ENCODE measurements at regions not wholly inside any gene's neighbourhood (a gene's known extent, or its start where the extent isn't known, plus 50 kb on each side); places are given as distances from the start of the nearest gene placed in this dataset.

DNA sequence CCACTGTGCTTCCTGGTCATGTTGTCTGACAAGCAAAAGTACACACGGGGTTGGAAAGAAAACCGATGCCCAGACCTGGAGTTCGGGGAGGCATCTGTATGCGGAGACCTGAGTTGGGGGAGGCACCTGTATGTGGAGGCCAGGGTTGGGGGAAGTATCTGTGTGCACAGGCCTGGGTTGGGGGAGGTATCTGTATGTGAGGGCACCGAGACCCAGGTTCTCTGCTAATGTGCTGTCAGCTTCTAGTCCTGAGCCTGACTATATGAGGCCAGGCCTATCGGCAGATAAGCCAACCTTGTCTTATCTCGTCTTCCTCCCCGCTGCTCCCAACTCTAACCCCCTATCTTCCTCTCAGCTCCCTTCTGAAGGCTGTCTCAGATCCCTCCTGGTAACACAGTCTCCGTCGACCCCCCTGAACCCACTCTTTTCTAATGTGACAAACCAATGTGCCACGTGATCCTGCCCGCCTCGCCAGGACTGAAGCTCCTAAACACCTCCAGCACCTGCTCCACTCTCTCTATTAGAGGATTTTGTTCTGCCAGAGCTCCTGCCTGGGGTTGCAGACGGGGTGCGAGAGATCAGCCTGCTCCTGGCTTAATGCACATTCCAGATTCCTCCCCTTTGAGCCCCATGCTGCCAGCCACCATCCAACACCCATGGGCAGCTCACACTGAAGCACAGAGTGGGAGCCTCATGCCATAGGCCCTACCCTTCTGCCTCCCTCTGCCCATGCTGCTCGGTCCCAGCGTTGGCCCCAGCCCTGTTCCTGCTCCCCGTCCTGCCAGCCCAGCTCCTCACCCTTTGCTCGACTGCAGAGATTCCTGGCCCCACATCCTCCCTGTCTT is 188.4 kb downstream of the SH3BP4 start:
- H3K4me3 ChIP-seq (ENCODE audit: low read length) = no peak overlapping the region
- no peaks in the 10 kb centered on the region for H3K4me1 ChIP-seq (ENCODE audit: control insufficient read depth in 2 of 2, insufficient read depth in 2 of 2, low read length in 2 of 2)
- no peak overlapping the region for H3K4me3 Mint-ChIP-seq
- ChIA-PET CTCF (no interaction called here), POLR2A (no interaction called here)
- intact Hi-C loops (cut with micrococcal nuclease) = no loop called here
- no peak for ATAC-seq
- peaks cover 0 to 3% (median 0%) of the 10 kb centered on the region in 11 donors for H3K9me3 Mint-ChIP-seq
- H3K36me3 ChIP-seq (ENCODE audit: control insufficient read depth in 2 of 3, insufficient read depth in 3 of 3, low read length in 3 of 3) = no peaks in the 10 kb centered on the region
- H3K4me1 Mint-ChIP-seq = peaks cover 0 to 3% (median 0%) of the 10 kb centered on the region in 7 donors
- no peak overlapping the region for H3K27ac ChIP-seq (ENCODE audit: low read depth, low read length)
- DNase-seq = no peak
- no peak overlapping the region for H3K27ac Mint-ChIP-seq
- no peaks in the 10 kb centered on the region for H3K36me3 Mint-ChIP-seq
- no peaks in the 10 kb centered on the region for H3K27me3 ChIP-seq (ENCODE audit: control insufficient read depth in 2 of 2, insufficient read depth in 2 of 2, low read length in 2 of 2)
- H3K27me3 Mint-ChIP-seq = peaks cover 6 to 39% (median 23%) of the 10 kb centered on the region in 5 donors
- no peaks in the 10 kb centered on the region for H3K9me3 ChIP-seq (ENCODE audit: control insufficient read depth in 2 of 3, low read length in 3 of 3)

- Histone ChIP-seq H3K9me3 (ENCODE audit: control insufficient read depth in 2 of 3, low read length in 3 of 3) (no peaks in the 10 kb centered on the region), H3K4me3 (ENCODE audit: low read length) (no peak overlapping the region), H3K27ac (ENCODE audit: low read depth, low read length) (no peak overlapping the region), H3K27me3 (ENCODE audit: control insufficient read depth in 2 of 2, insufficient read depth in 2 of 2, low read length in 2 of 2) (no peaks in the 10 kb centered on the region), H3K4me1 (ENCODE audit: control insufficient read depth in 2 of 2, insufficient read depth in 2 of 2, low read length in 2 of 2) (no peaks in the 10 kb centered on the region), H3K36me3 (ENCODE audit: control insufficient read depth in 2 of 3, insufficient read depth in 3 of 3, low read length in 3 of 3) (no peaks in the 10 kb centered on the region)
- CTCF ChIA-PET = no interaction called here
- ATAC-seq (no peak), DNase-seq (no peak)
- Mint-ChIP-seq H3K4me3 (no peak overlapping the region), H3K27ac (no peak overlapping the region), H3K9me3 (peaks cover 0 to 3% (median 0%) of the 10 kb centered on the region in 11 donors), H3K4me1 (peaks cover 0 to 3% (median 0%) of the 10 kb centered on the region in 7 donors), H3K27me3 (peaks cover 6 to 34% (median 17%) of the 10 kb centered on the region in 5 donors), H3K36me3 (no peaks in the 10 kb centered on the region)
- intact Hi-C loops (cut with micrococcal nuclease) = no loop called here
- POLR2A ChIA-PET = no interaction called here
These were observed 188.9 kb downstream of the SH3BP4 start for GRCh38 chr2:235140801-235141081.

DNA sequence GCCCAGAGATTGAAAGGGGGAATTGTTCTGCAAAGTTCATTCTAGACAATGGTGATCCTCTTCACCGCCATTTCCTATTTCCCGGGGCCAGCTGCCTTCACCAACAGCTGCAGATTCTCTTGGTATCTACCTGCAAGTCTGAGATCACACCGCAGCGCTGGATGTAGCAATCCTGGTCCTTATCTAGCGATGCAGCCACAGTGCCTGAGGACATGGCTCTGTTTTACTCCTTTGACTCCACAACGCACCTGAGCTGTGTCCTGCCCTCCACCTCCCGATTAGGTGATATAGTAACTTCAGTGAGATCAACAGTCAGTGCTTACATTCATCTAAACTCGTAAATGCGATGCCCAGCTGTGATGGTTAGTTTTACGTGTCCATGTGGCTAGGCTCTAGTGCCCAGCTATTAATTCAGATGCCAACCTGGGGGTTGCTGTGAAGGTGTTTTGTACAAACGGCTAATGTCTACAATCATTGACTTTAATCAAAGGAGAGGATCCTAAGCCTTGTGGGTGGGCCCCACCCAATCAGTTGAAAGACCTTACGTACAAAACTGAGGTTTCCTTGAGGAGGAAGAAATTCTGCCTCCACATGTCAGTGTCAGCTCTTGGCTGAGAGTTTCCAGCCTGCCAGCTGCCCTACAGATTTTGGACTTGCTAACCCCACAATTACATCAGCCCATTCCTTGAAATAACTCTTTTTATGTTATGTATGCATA is 189.8 kb downstream of the SH3BP4 start:
- Histone ChIP-seq H3K27me3 (ENCODE audit: control insufficient read depth in 2 of 2, insufficient read depth in 2 of 2, low read length in 2 of 2) (no peaks in the 10 kb centered on the region), H3K4me3 (ENCODE audit: low read length) (no peak overlapping the region), H3K27ac (ENCODE audit: low read depth, low read length) (no peak overlapping the region), H3K36me3 (ENCODE audit: control insufficient read depth in 2 of 3, insufficient read depth in 3 of 3, low read length in 3 of 3) (no peaks in the 10 kb centered on the region), H3K9me3 (ENCODE audit: control insufficient read depth in 2 of 3, low read length in 3 of 3) (no peaks in the 10 kb centered on the region), H3K4me1 (ENCODE audit: control insufficient read depth in 2 of 2, insufficient read depth in 2 of 2, low read length in 2 of 2) (no peaks in the 10 kb centered on the region)
- ChIA-PET CTCF (no interaction called here), POLR2A (no interaction called here)
- H3K27me3 Mint-ChIP-seq = peaks cover 3 to 31% (median 14%) of the 10 kb centered on the region in 5 donors
- peaks cover 0 to 3% (median 0%) of the 10 kb centered on the region in 11 donors for H3K9me3 Mint-ChIP-seq
- no peak overlapping the region for H3K4me3 Mint-ChIP-seq
- ATAC-seq (no peak), DNase-seq (no peak)
- H3K4me1 Mint-ChIP-seq = no peaks in the 10 kb centered on the region
- no peaks in the 10 kb centered on the region for H3K36me3 Mint-ChIP-seq
- no peak overlapping the region for H3K27ac Mint-ChIP-seq
- intact Hi-C loops (cut with micrococcal nuclease) = no loop called here

DNA sequence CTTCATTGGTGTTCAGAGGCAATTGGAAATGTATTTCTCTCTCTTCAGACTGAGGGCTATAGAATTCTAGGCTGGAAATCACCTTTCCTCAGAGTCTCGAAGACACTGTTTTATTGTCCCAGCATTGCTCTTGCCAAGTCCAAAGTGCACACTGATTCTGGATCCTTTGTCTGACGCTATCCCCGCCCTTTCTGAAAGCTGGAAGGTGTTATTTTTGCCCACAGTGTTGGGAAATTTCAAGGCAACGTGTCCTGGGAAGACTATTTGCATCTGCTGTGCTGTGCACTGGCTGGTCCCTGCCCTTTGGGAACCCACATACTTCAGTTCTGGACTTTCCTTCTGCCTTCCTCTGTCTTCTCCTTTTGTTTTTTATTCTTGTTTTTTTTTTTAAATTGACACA is 190.8 kb downstream of the SH3BP4 start:
- Histone ChIP-seq H3K9me3 (ENCODE audit: control insufficient read depth in 2 of 3, low read length in 3 of 3) (no peaks in the 10 kb centered on the region), H3K36me3 (ENCODE audit: control insufficient read depth in 2 of 3, insufficient read depth in 3 of 3, low read length in 3 of 3) (no peaks in the 10 kb centered on the region), H3K27me3 (ENCODE audit: control insufficient read depth in 2 of 2, insufficient read depth in 2 of 2, low read length in 2 of 2) (no peaks in the 10 kb centered on the region), H3K27ac (ENCODE audit: low read depth, low read length) (no peak overlapping the region), H3K4me1 (ENCODE audit: control insufficient read depth in 2 of 2, insufficient read depth in 2 of 2, low read length in 2 of 2) (no peaks in the 10 kb centered on the region), H3K4me3 (ENCODE audit: low read length) (no peak overlapping the region)
- Mint-ChIP-seq H3K9me3 (peaks cover 0 to 3% (median 0%) of the 10 kb centered on the region in 11 donors), H3K27me3 (peaks cover 0 to 25% (median 7%) of the 10 kb centered on the region in 5 donors), H3K4me3 (no peak overlapping the region), H3K27ac (no peak overlapping the region), H3K36me3 (no peaks in the 10 kb centered on the region), H3K4me1 (no peaks in the 10 kb centered on the region)
- ATAC-seq = no peak
- POLR2A ChIA-PET = no interaction called here
- CTCF ChIA-PET = no interaction called here
- intact Hi-C loops (cut with micrococcal nuclease) = no loop called here
- DNase-seq = no peak

GRCh38 chr2:235143789-235144188 is 192.0 kb downstream of the SH3BP4 start:
- H3K36me3 ChIP-seq (ENCODE audit: control insufficient read depth in 2 of 3, insufficient read depth in 3 of 3, low read length in 3 of 3) = no peaks in the 10 kb centered on the region
- H3K9me3 ChIP-seq (ENCODE audit: control insufficient read depth in 2 of 3, low read length in 3 of 3) = no peaks in the 10 kb centered on the region
- ChIA-PET CTCF (no interaction called here), POLR2A (no interaction called here)
- peaks cover 0 to 28% (median 9%) of the 10 kb centered on the region in 5 donors for H3K27me3 Mint-ChIP-seq
- DNase-seq (no peak), ATAC-seq (no peak)
- H3K4me1 Mint-ChIP-seq = no peaks in the 10 kb centered on the region
- no peak overlapping the region for H3K27ac ChIP-seq (ENCODE audit: low read depth, low read length)
- intact Hi-C loops (cut with micrococcal nuclease) = no loop called here
- no peaks in the 10 kb centered on the region for H3K4me1 ChIP-seq (ENCODE audit: control insufficient read depth in 2 of 2, insufficient read depth in 2 of 2, low read length in 2 of 2)
- no peaks in the 10 kb centered on the region for H3K27me3 ChIP-seq (ENCODE audit: control insufficient read depth in 2 of 2, insufficient read depth in 2 of 2, low read length in 2 of 2)
- no peak overlapping the region for H3K4me3 Mint-ChIP-seq
- no peak overlapping the region for H3K27ac Mint-ChIP-seq
- no peak overlapping the region for H3K4me3 ChIP-seq (ENCODE audit: low read length)
- H3K36me3 Mint-ChIP-seq = no peaks in the 10 kb centered on the region
- peaks cover 0 to 3% (median 0%) of the 10 kb centered on the region in 11 donors for H3K9me3 Mint-ChIP-seq

GRCh38 chr2:235144291-235144690 is 192.5 kb downstream of the SH3BP4 start:
- Histone ChIP-seq H3K27me3 (ENCODE audit: control insufficient read depth in 2 of 2, insufficient read depth in 2 of 2, low read length in 2 of 2) (no peaks in the 10 kb centered on the region), H3K4me1 (ENCODE audit: control insufficient read depth in 2 of 2, insufficient read depth in 2 of 2, low read length in 2 of 2) (no peaks in the 10 kb centered on the region), H3K27ac (ENCODE audit: low read depth, low read length) (no peak overlapping the region), H3K9me3 (ENCODE audit: control insufficient read depth in 2 of 3, low read length in 3 of 3) (no peaks in the 10 kb centered on the region), H3K36me3 (ENCODE audit: control insufficient read depth in 2 of 3, insufficient read depth in 3 of 3, low read length in 3 of 3) (no peaks in the 10 kb centered on the region), H3K4me3 (ENCODE audit: low read length) (no peak overlapping the region)
- no peaks in the 10 kb centered on the region for H3K4me1 Mint-ChIP-seq
- H3K27ac Mint-ChIP-seq = no peak overlapping the region
- no peaks in the 10 kb centered on the region for H3K36me3 Mint-ChIP-seq
- CTCF ChIA-PET = no interaction called here
- ATAC-seq = no peak
- H3K27me3 Mint-ChIP-seq = peaks cover 0 to 28% (median 9%) of the 10 kb centered on the region in 5 donors
- H3K9me3 Mint-ChIP-seq = peaks cover 0 to 3% (median 0%) of the 10 kb centered on the region in 11 donors
- intact Hi-C loops (cut with micrococcal nuclease) = no loop called here
- POLR2A ChIA-PET = no interaction called here
- DNase-seq = no peak
- no peak overlapping the region for H3K4me3 Mint-ChIP-seq

DNA sequence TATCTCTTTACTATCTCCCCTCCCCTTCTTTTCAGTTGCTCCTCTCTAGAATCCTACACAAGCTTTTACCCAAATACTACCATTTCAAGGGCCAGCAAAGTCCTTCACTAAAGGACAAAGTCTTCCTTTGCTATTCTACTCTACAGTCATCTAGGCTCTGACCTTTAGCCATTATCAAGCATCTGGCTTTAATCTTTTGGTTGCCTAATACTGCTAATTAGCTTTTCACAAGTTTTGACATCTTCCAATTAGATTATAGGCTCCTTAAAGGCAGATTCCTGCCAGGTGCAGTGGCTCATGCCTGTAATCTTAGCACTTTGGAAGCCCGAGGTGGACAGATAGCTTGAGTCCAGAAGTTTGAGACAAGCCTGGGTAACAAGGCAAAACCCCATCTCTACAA is 194.4 kb downstream of the SH3BP4 start:
- H3K4me3 Mint-ChIP-seq = no peak overlapping the region
- no peaks in the 10 kb centered on the region for H3K4me1 Mint-ChIP-seq
- H3K27ac Mint-ChIP-seq = no peak overlapping the region
- Histone ChIP-seq H3K27me3 (ENCODE audit: control insufficient read depth in 2 of 2, insufficient read depth in 2 of 2, low read length in 2 of 2) (no peaks in the 10 kb centered on the region), H3K4me1 (ENCODE audit: control insufficient read depth in 2 of 2, insufficient read depth in 2 of 2, low read length in 2 of 2) (no peaks in the 10 kb centered on the region), H3K36me3 (ENCODE audit: control insufficient read depth in 2 of 3, insufficient read depth in 3 of 3, low read length in 3 of 3) (no peaks in the 10 kb centered on the region), H3K9me3 (ENCODE audit: control insufficient read depth in 2 of 3, low read length in 3 of 3) (no peaks in the 10 kb centered on the region), H3K27ac (ENCODE audit: low read depth, low read length) (no peak overlapping the region), H3K4me3 (ENCODE audit: low read length) (no peak overlapping the region)
- ChIA-PET CTCF (no interaction called here), POLR2A (no interaction called here)
- DNase-seq (no peak), ATAC-seq (no peak)
- H3K9me3 Mint-ChIP-seq = peaks cover 0 to 6% (median 0%) of the 10 kb centered on the region in 11 donors
- intact Hi-C loops (cut with micrococcal nuclease) = no loop called here
- H3K27me3 Mint-ChIP-seq = peaks cover 0 to 30% (median 16%) of the 10 kb centered on the region in 5 donors
- H3K36me3 Mint-ChIP-seq = no peaks in the 10 kb centered on the region
